GM21528 (cell line): ENCODE measurements at regions not wholly inside any gene's neighbourhood (a gene's known extent, or its start where the extent isn't known, plus 50 kb on each side); places are given as distances from the start of the nearest gene placed in this dataset.

Experiments used
- ATAC-seq: cut with Tn5 transposase; IDR thresholded peaks from one replicate; pipeline ENCODE4 v1.9.1; 2021; ENCODE audit warnings: mild to moderate bottlenecking, moderate library complexity; ENCODE audit not compliant: unreplicated experiment, low FRiP score

DNA sequence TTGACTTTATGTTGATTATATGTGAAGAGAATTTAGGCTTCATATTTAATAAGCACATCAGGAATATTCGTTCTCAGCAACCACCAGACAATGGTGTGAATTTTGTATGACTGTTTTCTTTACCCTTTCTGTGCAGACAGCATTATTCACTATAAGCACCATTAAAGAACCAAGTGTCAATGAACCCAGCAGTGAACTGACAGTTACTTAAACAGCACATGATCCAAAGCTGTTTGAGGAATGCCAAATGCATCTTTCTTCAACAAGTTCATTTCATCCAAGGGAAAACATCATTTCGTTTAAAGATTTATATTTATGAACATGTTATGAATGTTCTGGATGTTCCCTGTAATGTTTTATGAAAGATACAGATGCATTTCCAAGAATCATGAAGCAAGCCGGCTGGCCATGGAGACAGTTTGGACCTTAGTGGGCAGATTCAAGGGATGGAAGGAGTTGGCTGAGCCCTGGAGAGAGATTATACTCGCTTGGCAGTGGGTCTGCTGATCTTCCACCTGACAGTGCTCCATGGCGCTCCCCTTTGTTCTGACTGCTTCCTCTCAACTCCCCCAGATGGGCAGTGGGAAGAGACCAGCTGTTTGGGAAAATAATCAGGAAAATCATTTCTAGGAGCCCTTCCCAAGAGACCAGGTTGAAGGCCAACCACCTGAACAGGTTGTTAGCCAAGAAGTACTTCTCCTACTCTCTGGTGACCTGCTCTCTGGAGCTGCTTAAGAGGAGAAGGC lies 326.0 kb upstream of the RSPO3 start:
- no peak for ATAC-seq

GRCh38 chr6:126795161-126795560 lies 323.3 kb upstream of the RSPO3 start:
- ATAC-seq: no peak

GRCh38 chr6:126797981-126798380 lies 320.5 kb upstream of the RSPO3 start:
- no peak for ATAC-seq

DNA sequence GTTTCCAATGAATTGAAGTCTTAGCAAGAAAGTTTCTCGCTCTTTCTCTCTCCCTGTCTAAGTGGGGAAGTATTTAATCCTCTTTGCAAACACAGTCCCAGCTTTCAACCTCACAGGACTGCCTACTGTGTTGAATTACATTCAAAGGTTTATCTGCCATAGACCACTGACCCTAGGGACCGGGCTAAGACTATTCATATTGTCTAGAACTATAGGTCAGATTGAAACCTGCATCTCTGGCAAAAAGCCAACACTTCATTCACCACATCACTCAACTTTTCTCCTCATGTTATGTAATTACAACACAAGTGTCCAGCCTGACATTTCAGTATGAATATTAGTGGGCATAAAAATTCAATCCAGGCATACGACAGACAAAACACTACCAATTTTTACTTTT lies 314.7 kb upstream of the RSPO3 start:
- ATAC-seq: peak; percentile 38

- ATAC-seq: peak; percentile 79
Observed at GRCh38 chr6:126804332-126805064, 314.0 kb upstream of the RSPO3 start.

- no peak for ATAC-seq
Observed at GRCh38 chr6:126805861-126806260, 312.6 kb upstream of the RSPO3 start.

DNA sequence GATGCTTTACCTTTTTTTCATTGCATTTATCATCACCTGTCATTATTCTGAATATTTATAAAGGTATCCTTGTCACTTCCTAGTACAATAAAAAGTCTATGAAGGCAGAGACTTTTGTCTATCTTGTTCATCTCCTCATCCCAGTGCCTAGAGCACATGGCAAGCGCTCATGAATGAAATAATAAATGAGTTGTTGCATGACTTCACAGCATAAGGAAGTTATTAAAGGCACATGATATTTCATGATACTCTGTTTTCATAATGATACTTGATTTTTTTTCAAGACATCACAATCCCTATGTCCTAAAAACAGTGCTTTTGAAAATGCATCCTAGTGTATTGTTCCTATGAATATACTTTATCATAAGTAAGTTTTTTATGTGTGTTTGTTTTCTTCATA lies 310.6 kb upstream of the RSPO3 start:
- no peak for ATAC-seq

GRCh38 chr6:126811321-126811720 lies 307.1 kb upstream of the RSPO3 start:
- ATAC-seq: no peak

GRCh38 chr6:126812010-126812409 lies 306.5 kb upstream of the RSPO3 start:
- no peak for ATAC-seq

GRCh38 chr6:126812651-126813050 lies 305.8 kb upstream of the RSPO3 start:
- no peak for ATAC-seq

- ATAC-seq: no peak
Observed at GRCh38 chr6:126820634-126821033, 297.8 kb upstream of the RSPO3 start.

- ATAC-seq: no peak
Observed at GRCh38 chr6:126821706-126822105, 296.8 kb upstream of the RSPO3 start.

DNA sequence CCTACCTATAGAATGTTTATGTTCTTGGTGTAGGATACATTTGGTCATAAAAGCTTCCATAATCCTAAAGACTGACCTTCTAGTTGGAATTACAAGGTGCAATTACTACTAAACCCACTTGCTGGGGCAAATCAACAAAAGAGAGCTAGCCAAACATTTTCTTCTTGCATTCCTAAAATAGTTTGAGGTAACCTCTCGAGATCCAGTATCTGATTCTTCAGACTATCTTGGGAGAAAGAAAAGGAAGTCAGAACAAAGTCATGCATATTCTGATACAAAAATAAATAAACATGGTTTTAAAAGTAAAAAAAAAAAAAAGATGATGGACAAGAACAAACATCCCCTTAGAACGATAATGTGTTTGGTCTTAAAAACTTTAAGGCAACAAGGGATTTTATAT lies 294.2 kb upstream of the RSPO3 start:
- no peak for ATAC-seq

DNA sequence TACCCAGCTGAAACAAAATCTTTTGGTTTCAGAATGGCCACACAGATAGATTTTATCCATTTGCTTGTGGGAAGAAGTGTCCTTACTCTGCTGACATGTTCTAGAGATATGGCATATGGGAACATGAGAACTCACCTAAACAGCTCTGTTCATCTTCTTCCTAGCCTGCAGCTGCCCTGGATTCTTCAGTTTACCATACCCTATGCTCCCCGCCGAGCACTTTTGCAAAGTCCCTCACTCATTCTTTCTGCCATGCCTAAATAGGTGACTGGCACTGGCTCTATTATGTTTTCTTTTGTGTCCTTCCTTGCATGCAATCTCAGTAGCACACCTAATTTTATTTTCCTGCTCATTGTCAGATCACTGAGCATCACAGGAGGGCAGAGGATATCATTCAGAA lies 293.7 kb upstream of the RSPO3 start:
- ATAC-seq: no peak

GRCh38 chr6:126826166-126826714 lies 292.2 kb upstream of the RSPO3 start:
- ATAC-seq: no peak

DNA sequence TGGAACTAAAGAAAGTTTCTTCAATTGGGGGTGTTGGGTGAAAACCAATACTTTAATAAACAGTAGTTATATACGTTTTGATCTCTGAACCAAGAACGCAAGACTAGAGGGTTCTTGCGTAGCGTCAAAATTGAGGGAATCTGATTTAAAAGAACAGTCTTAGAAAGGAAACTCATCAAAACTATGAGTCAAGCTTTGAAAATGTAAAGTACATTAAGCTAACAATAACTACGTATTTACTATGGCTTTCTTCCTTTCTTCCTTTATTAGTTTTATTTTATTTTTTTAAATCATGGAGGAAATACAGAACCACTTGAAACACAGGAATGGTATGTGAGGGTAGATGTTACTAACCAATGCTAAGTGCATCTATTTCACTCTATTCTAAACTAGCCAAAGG lies 287.0 kb upstream of the RSPO3 start:
- ATAC-seq: no peak

DNA sequence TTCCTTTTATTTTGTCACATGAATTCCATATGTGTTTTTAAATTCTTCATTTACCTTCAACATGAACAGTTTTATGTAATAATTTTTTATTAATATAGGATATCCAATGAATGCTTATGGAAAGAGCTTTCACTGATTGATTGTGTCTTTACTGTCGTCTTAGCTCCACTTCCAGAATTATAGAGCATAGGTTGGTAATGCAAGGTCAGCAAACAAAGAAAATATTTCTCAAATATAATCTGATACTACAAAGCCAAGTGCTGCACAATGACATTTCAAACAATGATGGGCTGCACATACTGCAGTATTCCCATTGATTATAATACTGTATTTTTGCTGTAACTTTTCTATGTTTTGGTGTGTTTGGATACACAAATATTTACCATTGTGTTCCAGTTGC lies 275.7 kb upstream of the RSPO3 start:
- ATAC-seq: no peak

DNA sequence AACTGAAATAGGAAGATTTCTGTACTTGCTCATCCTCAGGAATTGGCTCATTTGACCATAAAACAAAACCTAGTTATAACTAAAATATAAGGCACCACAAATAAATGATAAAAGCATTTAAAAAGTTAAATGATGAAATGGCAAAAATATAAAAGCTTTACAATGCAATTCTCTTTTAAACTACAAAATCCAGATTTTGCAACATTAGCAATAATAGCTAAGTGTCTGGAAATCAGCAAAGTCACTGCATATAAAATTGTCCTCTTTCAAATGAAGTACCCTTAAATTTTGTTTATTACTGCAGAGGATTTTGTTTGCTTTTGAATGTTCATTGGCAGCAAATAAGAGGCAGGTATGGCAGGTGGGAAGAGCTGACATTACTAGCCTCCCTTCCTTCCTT lies 270.4 kb upstream of the RSPO3 start:
- no peak for ATAC-seq

- no peak for ATAC-seq
Observed at GRCh38 chr6:126867641-126868040, 250.8 kb upstream of the RSPO3 start.

- no peak for ATAC-seq
Observed at GRCh38 chr6:126873351-126873750, 245.1 kb upstream of the RSPO3 start.

- no peak for ATAC-seq
Observed at GRCh38 chr6:126873791-126874190, 244.7 kb upstream of the RSPO3 start.

- ATAC-seq: no peak
Observed at GRCh38 chr6:126876446-126876845, 242.0 kb upstream of the RSPO3 start.
